Urothelium cell line (cell line): ENCODE measurements at regions not wholly inside any gene's neighbourhood (a gene's known extent, or its start where the extent isn't known, plus 50 kb on each side); places are given as distances from the start of the nearest gene placed in this dataset.

Experiments used
- DNase-seq: peaks from one replicate; pipeline ENCODE4 v3.0.0; 2011; ENCODE audit warnings: low spot score, mixed read lengths
- FAIRE-seq: peaks from 2 replicates; lab custom pipeline; 2011; peaks lifted over from hg19 to GRCh38; lab: Jason Lieb, UNC

- DNase-seq (no peak), FAIRE-seq (no peak)
Observed at GRCh38 chr5:74209571-74209970, 431.0 kb downstream of the ENC1 start.

GRCh38 chr5:74206579-74207550 lies 433.7 kb downstream of the ENC1 start:
- DNase-seq: peak; percentile 83
- peak; percentile 56 for FAIRE-seq

- FAIRE-seq (no peak), DNase-seq (no peak)
Observed at GRCh38 chr5:74205767-74206578, 434.6 kb downstream of the ENC1 start.

GRCh38 chr5:74201334-74202081 lies 439.0 kb downstream of the ENC1 start:
- peak; percentile 61 for DNase-seq
- no peak for FAIRE-seq

GRCh38 chr5:74200560-74200959 lies 440.0 kb downstream of the ENC1 start:
- FAIRE-seq (no peak), DNase-seq (no peak)

- DNase-seq (no peak), FAIRE-seq (no peak)
Observed at GRCh38 chr5:74199436-74200210, 440.9 kb downstream of the ENC1 start.

- FAIRE-seq (no peak), DNase-seq (no peak)
Observed at GRCh38 chr5:74199005-74199404, 441.5 kb downstream of the ENC1 start.

- no peak for DNase-seq
- FAIRE-seq: no peak
Observed at GRCh38 chr5:74198156-74198555, 442.4 kb downstream of the ENC1 start.

GRCh38 chr5:74196233-74196632 lies 444.3 kb downstream of the ENC1 start:
- FAIRE-seq: no peak
- no peak for DNase-seq

- no peak for DNase-seq
- no peak for FAIRE-seq
Observed at GRCh38 chr5:74194196-74194595, 446.3 kb downstream of the ENC1 start.

- FAIRE-seq (no peak), DNase-seq (no peak)
Observed at GRCh38 chr5:74192606-74193299, 447.8 kb downstream of the ENC1 start.

- FAIRE-seq: no peak
- no peak for DNase-seq
Observed at GRCh38 chr5:74188351-74189105, 452.0 kb downstream of the ENC1 start.

- FAIRE-seq (no peak), DNase-seq (no peak)
Observed at GRCh38 chr5:74187757-74188156, 452.8 kb downstream of the ENC1 start.

GRCh38 chr5:74186356-74187315 lies 453.9 kb downstream of the ENC1 start:
- FAIRE-seq: no peak
- no peak for DNase-seq

GRCh38 chr5:74185599-74185998 lies 454.9 kb downstream of the ENC1 start:
- FAIRE-seq: no peak
- DNase-seq: no peak

- no peak for DNase-seq
- FAIRE-seq: no peak
Observed at GRCh38 chr5:74184649-74185048, 455.9 kb downstream of the ENC1 start.

GRCh38 chr5:74183041-74183440 lies 457.5 kb downstream of the ENC1 start:
- DNase-seq: no peak
- FAIRE-seq: no peak

GRCh38 chr5:74182603-74183002 lies 457.9 kb downstream of the ENC1 start:
- no peak for DNase-seq
- FAIRE-seq: no peak
